SH-SY5Y (cell line): ENCODE measurements at regions not wholly inside any gene's neighbourhood (a gene's known extent, or its start where the extent isn't known, plus 50 kb on each side); places are given as distances from the start of the nearest gene placed in this dataset.

Source experiments
- GATA2 ChIP-seq: IDR thresholded peaks from 2 replicates; pipeline ENCODE4 v1.6.1; 2011; ENCODE audit warnings: mild to moderate bottlenecking, low read depth, low read length
- GATA3 ChIP-seq: IDR thresholded peaks from 2 replicates; pipeline ENCODE4 v1.6.1; 2011; ENCODE audit warnings: low read depth, mild to moderate bottlenecking, low read length, moderate library complexity

DNA sequence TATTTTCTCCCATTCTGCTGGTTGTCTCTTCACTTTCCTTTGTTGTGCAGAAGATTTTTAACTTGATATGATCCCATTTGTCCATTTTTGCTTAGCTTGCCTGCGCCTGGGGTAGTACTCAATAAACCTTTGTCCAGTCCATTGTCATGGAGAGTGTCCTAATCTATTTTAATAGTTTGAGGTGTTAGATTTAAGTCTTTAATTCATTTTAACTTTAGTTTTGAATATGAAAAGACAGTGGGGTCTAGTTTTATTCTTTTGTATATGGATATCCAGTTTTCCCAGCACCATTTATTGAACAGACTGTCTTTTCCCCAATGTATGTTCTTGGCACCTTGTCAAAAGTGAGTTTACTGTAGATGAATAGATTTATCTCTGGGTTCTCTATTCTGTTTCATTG lies 76.0 kb upstream of the ITM2A start:
- TF ChIP-seq GATA3, result no peak
- TF ChIP-seq GATA2, result no peak
